Activated CD4-positive, alpha-beta T cell treated with anti-CD3 and anti-CD28 coated beads for 24 hours (primary cell): ENCODE measurements at regions not wholly inside any gene's neighbourhood (a gene's known extent, or its start where the extent isn't known, plus 50 kb on each side); places are given as distances from the start of the nearest gene placed in this dataset.

ENCODE experiments used
- DNase-seq, 2 donors: peaks; one replicate each; pipeline ENCODE4 v3.0.0-alpha.2; 2020; ENCODE audit warnings: low read depth in 2 of 2

DNA sequence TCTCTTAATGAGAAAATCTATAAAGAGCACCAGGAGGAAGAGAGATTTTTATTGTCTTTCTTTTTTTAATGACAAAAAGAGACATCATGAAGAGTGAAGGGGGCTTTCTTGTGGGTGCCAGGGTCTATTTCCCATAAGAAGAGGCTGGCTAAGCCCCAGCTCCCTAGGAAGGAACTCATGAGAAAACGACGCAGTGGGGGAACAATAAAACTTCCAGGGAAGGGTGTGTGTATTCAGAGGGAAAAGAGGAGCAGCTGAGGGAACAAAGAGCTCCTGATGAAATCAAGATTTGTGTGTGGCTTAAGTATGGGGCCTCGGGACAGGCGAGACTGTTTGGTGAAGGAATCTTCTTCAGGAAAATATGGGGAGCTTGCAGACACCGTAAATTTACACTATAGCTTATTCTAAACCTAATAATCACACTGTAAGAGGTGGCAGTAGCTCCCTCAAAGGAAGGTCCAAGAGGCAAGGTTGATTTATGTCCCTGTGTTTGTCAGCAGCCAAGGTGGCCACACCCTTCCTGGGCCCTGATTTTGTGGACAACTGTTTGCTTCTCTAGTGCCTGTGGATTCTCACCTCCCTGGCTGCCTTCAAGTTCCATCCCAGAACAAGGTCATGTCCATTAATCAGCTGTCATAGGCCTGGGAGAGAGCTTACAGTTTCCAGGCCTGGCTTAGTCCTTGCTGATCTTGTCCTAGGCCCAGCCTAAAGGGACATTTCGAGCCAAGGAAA lies 615.7 kb downstream of the INSC start:
- no peak for DNase-seq

- DNase-seq, result no peak
Measured at GRCh38 chr11:15730995-15731385, 616.3 kb downstream of the INSC start.

GRCh38 chr11:15735706-15736105 lies 620.6 kb downstream of the SOX6 start:
- no peak for DNase-seq

GRCh38 chr11:15737320-15737719 lies 619.0 kb downstream of the SOX6 start:
- DNase-seq, result no peak

DNA sequence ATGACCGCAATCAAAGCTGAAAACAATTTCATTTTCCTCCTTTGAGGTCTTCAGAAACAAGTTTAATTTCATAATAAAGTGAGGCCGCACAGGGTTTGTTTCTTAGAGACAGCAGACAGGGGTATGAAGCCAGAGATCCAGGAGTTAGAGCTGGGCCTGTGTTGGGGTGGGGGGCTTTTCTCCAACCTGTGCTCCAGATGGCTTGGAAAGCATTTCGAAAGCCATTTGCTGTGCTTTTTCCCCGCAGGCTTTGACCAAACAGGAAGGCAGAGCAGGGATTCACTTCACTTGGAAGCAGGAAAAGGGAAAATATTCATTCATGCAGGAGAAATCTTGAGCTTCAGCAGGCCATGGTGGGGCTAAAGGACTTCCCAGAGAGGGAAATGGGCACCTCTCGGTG lies 617.4 kb downstream of the SOX6 start:
- DNase-seq, result no peak

- no peak for DNase-seq
Measured at GRCh38 chr11:15742626-15743519, 613.5 kb downstream of the SOX6 start.

DNA sequence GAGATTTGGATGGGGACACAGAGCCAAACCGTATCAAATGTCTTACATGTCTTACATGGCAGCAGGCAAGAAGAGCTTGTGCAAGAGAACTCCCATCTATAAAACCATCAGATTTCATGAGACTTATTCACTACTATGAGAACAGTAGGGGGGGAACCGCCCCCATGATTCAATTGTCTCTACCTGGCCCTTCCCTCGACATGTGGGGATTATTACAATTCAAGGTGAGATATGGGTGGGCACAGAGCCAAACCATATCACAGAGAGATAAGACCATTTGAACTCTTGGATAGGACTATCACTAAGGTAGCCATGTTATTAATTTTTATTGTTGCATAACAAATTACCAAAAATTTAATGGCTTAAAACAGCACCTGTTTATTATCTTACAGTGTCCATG lies 611.7 kb downstream of the SOX6 start:
- no peak for DNase-seq

DNA sequence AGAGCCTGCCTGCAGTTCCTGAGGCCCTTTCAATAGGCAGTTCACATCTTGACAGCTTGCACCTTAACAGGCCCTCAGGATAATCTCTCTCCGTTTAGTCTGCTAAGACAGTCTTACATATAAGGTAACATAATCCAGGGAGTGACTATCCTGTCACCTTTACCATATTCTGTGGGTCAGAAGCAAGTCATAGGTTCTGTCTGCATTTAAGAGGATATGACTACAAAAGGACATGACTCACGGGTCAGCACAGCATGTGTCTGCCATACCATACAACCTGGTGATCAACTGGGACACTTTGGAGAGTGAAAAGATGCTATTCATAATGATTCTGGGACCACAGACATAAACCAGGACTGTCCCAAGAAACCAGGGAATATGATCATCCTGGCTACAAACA lies 611.1 kb downstream of the SOX6 start:
- no peak for DNase-seq

GRCh38 chr11:15747671-15748070 lies 608.7 kb downstream of the SOX6 start:
- no peak for DNase-seq

DNA sequence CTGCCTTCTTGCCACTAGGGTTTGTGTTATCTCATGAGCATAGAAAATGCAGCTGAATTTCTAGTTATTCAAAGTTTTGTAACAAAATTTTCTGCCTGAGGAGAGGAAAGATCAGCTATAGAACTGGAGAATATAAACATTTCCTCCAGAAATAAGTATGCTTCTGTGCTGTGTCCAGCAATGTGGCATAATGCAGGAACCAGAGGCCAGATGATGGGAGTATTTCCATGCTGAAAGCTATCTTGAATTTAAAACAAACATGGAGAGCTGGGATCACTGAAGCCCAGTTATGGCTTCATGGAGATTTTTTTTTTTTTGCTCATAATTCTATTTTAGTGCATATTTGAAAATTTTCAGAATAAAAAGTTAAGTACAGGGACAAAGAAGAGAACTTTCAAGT lies 608.2 kb downstream of the SOX6 start:
- DNase-seq, result no peak

- no peak for DNase-seq
Measured at GRCh38 chr11:15748741-15749140, 607.6 kb downstream of the SOX6 start.

- no peak for DNase-seq
Measured at GRCh38 chr11:15750535-15751308, 605.6 kb downstream of the SOX6 start.

GRCh38 chr11:15754221-15754620 lies 602.1 kb downstream of the SOX6 start:
- DNase-seq, result no peak

- DNase-seq, result no peak
Measured at GRCh38 chr11:15757048-15757698, 599.2 kb downstream of the SOX6 start.

GRCh38 chr11:15758857-15759465 lies 597.4 kb downstream of the SOX6 start:
- DNase-seq, result no peak

DNA sequence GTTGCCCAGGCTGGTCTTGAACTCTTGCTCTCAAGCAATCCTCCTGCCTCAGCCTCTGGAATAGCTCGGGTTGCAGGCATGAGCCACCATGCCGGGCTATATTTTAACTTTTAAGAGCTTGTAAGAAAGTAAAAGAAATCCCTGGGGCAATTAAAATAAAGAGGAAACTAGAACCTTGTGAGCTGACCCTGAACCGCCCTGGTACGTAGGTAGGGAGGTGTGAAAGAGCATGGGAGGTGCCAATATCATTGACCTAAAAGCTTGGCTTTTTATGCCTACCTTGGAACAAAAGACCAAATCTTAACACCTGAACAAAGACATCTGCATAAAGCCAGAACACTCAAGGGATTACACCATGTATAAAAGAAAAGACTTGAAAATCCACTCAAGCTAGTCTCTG lies 595.1 kb downstream of the SOX6 start:
- no peak for DNase-seq

DNA sequence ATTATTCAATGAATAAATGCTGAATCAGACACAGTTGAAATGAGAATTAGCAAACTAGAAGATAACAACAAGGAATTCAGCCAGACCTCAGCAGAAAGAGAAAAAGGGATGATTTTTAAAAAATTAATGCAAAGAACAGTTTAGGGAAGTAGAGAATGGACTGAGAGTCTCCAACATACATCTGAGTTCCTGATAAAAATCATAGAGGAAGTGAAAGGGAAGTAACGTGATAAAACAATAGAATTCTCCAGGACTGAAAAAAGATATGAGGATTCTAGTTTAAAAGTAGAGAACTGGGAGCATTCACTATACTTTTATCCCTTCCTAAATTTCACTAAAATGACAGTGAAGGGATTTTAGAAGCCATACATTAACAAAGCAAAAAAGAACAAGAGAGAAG lies 592.0 kb downstream of the SOX6 start:
- no peak for DNase-seq

DNA sequence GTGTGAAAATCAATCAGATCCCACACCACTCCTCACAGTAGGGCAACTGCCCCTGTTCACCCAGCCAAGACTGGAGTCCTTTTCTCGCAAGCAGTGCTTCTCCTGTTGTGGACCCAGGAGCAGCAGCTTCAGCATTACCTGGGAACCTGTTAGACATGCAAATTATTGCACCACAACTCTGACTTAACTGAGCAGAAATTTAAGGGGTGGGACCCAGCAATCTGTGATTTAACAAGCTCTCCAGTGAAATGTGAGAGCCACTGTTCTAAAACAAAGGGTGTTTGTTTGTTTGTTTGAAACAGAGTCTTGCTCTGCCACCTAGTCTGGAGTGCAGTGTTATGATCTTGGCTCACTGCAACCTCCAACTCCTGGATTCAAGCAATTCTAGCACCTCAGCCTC lies 591.4 kb downstream of the SOX6 start:
- DNase-seq, result no peak

- no peak for DNase-seq
Measured at GRCh38 chr11:15765530-15765929, 590.8 kb downstream of the SOX6 start.

DNA sequence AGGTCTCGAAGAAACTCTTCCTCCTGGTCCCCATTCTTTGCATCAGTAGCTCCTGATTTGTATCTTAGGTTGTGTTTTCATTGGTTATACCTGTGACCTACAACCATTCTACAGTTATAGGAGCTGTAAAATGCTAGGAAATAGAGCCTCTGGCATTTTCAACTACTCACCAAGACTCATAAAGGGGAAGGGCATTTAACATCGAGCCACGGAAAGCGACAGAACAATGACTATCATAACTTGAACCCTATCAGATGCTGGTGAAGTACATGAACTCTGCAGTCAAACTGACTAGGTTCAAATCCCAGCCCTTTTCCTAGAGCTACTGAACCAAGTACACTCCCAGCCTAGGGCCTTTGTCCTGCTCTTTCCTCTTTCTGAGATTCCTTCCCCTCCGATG lies 588.0 kb downstream of the SOX6 start:
- no peak for DNase-seq

DNA sequence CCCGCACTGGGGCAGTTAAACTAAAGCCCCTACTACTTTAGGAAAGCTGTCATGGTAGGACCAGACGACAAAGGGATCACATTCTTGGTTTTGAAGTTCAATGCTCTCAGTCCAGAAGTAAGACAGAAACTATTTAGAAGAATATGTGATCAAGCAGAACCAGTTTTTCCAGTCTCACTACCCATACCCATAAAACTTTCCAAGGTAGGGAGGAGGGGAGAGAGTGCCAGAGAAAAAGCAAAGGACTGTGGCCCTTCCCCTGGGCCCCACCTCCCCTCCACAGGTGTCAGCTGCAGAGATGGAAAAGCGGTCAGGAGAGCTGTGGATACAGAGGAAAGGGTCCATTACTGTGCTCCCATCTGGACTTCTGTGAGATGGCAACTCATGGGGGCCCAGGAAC lies 587.1 kb downstream of the SOX6 start:
- DNase-seq, result no peak
